ENCODE measurements at regions not wholly inside any gene's neighbourhood (a gene's known extent, or its start where the extent isn't known, plus 50 kb on each side); places are given as distances from the start of the nearest gene placed in this dataset.

GRCh38 chr10:78476844-78477243 is 443.2 kb downstream of the RPS24 start:
- H3K27ac ChIP-seq = no peak overlapping the region
- no peak for TF ChIP-seq CTCF (IDR thresholded peaks at IDR 0.05; ENCODE audit: low read depth, low read length, missing control alignments)

DNA sequence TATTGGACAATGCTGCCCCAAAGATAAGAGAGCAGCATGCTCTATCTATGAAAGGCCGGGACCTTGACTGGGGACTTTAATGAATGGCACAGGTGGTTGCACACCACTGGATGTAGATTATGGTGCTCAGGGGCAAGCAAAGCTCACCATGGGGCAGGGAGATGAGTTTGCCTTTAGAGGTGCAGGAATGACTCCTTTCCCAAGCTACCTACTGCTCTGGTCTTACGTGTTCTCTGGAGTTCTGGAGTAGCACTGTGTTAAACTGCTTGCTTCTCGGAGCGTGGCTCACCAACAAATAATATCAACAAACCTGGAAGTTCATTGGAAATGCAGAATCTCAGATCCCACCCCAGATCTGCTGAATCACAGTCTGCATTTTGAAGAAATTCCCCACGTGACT is 445.3 kb downstream of the RPS24 start:
- no peak overlapping the region for H3K4me3 ChIP-seq (ENCODE audit: low read depth, low read length)
- TF ChIP-seq CTCF (IDR thresholded peaks at IDR 0.05; ENCODE audit: low read depth, low read length, missing control alignments) = no peak
- in situ Hi-C loops (cut with HindIII; ENCODE audit: low pct_ligation_motif_present, low sequenced_read_pairs) = no loop called here
- no peak overlapping the region for H3K27ac ChIP-seq
- DNase-seq = no peak
- no peaks in the 10 kb centered on the region for H3K36me3 ChIP-seq (replicated peaks)
- H3K27me3 ChIP-seq (replicated peaks) = peaks cover 26% of the 10 kb centered on the region

More at GRCh38 chr10:78476844-78477243, 443.2 kb downstream of the RPS24 start:
- peaks cover 20% of the 10 kb centered on the region for H3K27me3 ChIP-seq (replicated peaks)
- no peak for DNase-seq
- H3K4me3 ChIP-seq (ENCODE audit: low read depth, low read length) = no peak overlapping the region
- in situ Hi-C loops (cut with HindIII; ENCODE audit: low pct_ligation_motif_present, low sequenced_read_pairs) = no loop called here
- no peaks in the 10 kb centered on the region for H3K36me3 ChIP-seq (replicated peaks)

DNA sequence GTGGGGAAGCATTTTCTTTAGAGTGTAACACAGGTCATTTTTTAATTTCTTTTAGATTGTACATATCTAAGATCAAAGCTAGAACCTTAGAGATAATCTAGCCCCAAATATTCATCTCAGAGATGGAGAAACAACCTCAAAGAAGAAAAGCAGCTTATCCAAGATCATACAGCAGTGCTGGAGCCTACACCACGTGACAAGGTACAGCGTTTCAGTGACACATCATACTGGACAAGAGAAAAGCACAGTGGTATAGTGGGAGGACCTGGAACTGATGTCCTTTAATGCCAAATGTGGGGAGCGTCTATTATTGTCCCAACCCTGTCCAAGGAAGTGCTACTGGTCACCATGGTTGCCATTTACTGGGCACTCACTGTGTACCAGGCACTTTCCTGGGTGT is 445.8 kb downstream of the RPS24 start:
- no peaks in the 10 kb centered on the region for H3K36me3 ChIP-seq (replicated peaks)
- no peak for DNase-seq
- no peak for TF ChIP-seq CTCF (IDR thresholded peaks at IDR 0.05; ENCODE audit: low read depth, low read length, missing control alignments)
- no peak overlapping the region for H3K27ac ChIP-seq
- no peak overlapping the region for H3K4me3 ChIP-seq (ENCODE audit: low read depth, low read length)
- in situ Hi-C loops (cut with HindIII; ENCODE audit: low pct_ligation_motif_present, low sequenced_read_pairs) = no loop called here
- H3K27me3 ChIP-seq (replicated peaks) = peaks cover 26% of the 10 kb centered on the region

- no peak for DNase-seq
- Histone ChIP-seq H3K36me3 (replicated peaks) (no peaks in the 10 kb centered on the region), H3K27me3 (replicated peaks) (peaks cover 26% of the 10 kb centered on the region), H3K27ac (no peak overlapping the region), H3K4me3 (ENCODE audit: low read depth, low read length) (no peak overlapping the region)
- in situ Hi-C loops (cut with HindIII; ENCODE audit: low pct_ligation_motif_present, low sequenced_read_pairs) = no loop called here
- no peak for TF ChIP-seq CTCF (IDR thresholded peaks at IDR 0.05; ENCODE audit: low read depth, low read length, missing control alignments)
These were observed 448.2 kb downstream of the RPS24 start for GRCh38 chr10:78481842-78482241.

GRCh38 chr10:78483641-78484040 is 450.0 kb downstream of the RPS24 start:
- TF ChIP-seq CTCF (IDR thresholded peaks at IDR 0.05; ENCODE audit: low read depth, low read length, missing control alignments) = no peak
- H3K4me3 ChIP-seq (ENCODE audit: low read depth, low read length) = no peak overlapping the region
- H3K27ac ChIP-seq = no peak overlapping the region
- peaks cover 16% of the 10 kb centered on the region for H3K27me3 ChIP-seq (replicated peaks)
- H3K36me3 ChIP-seq (replicated peaks) = no peaks in the 10 kb centered on the region
- no peak for DNase-seq
- in situ Hi-C loops (cut with HindIII; ENCODE audit: low pct_ligation_motif_present, low sequenced_read_pairs) = no loop called here

DNA sequence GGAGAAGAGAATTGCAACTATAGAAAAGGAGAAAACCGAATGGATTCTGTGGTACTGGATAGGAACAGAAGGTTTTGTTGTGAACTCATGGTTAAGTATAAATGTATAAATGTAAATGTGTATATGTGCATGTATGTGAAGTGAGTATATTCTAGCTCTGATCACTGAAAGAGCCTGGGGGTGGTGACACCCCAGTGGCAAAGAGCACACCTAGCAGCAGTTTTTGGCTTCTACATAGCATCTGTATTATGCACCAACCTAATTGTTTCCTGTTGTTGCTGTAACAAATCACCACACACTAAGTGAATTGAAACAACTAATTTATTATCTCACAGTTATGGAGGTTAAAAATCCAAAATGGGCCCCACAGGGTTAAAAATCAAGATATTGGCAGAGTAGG is 455.4 kb downstream of the RPS24 start:
- no peak for DNase-seq

More for the DNA sequence above, 455.4 kb downstream of the RPS24 start:
- H3K27me3 ChIP-seq (replicated peaks) = no peaks in the 10 kb centered on the region
- TF ChIP-seq CTCF (IDR thresholded peaks at IDR 0.05; ENCODE audit: low read depth, low read length, missing control alignments) = no peak
- H3K27ac ChIP-seq = no peak overlapping the region
- in situ Hi-C loops (cut with HindIII; ENCODE audit: low pct_ligation_motif_present, low sequenced_read_pairs) = no loop called here
- no peaks in the 10 kb centered on the region for H3K36me3 ChIP-seq (replicated peaks)
- H3K4me3 ChIP-seq (ENCODE audit: low read depth, low read length) = no peak overlapping the region

Data from brain microvascular endothelial cell (primary cell).